ENCODE measurements at regions not wholly inside any gene's neighbourhood (a gene's known extent, or its start where the extent isn't known, plus 50 kb on each side); places are given as distances from the start of the nearest gene placed in this dataset.
"Not testable (repeated sequence)": the region's sequence is repeated elsewhere in the genome, so short reads cannot be mapped to it uniquely, and the experiment has no call there.

DNA sequence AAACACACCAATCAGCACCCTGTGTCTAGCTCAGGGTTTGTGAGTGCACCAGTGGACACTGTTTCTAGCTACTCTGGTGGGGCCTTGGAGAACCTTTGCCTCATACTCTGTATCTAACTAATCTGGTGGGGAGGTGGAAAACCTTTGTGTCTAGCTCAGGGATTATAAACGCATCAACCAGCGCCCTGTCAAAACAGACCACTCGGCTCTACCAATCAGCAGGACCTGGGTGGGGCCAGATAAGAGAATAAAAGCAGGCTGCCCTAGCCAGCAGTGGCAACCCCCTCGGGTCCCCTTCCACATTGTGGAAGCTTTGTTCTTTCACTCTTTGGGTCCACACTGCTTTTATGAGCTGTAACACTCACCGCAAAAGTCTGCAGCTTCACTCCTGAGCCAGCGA lies 121.8 kb downstream of the FSCB start:
- DNase-seq: not testable (repeated sequence)

DNA sequence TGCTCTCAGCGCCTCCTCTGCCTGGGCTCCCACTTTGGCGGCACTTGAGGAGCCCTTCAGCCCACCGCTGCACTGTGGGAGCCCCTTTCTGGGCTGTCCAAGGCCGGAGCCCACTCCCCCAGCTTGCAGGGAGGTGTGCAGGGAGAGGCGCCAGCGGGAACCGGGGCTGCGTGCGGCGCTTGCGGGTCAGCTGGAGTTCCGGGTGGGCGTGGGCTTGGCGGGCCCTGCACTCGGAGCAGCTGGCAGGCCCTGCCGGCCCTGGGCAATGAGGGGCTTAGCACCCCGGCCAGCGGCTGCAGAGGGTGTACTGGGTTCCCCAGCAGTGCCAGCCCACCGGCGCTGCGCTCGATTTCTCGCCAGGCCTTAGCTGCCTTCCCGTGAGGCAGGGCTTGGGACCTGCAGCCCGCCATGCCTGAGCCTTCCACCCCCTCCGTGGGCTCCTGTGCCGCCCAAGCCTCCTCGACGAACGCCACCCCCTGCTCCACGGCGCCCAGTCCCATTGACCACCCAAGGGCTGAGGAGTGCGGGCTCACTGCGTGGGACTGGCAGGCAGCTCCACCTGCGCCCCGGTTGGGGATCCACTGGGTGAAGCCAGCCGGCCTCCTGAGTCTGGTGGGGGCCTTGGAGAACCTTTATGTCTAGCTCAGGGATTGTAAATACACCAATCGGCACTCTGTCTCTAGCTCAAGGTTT lies 122.3 kb downstream of the FSCB start:
- not testable (repeated sequence) for DNase-seq

DNA sequence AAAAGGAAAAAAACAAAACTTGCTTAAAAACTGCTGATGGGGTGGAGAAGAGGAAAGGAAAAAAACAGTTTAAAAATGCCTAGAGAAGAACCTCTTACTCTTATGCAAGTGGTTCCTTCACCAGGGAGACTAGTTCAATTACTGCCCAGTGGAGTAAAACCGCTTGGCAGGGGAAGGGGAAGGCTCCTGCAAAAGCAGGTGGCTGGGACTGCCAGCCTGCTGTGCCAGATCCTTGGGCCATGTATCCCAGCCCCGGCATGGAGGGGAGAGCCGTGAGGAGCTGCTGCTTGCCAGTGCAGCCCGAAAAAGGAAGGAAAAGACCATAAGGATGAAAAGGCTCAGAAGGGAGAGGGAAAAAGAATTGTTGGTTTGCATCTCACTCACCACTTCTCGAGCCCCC lies 123.0 kb downstream of the FSCB start:
- DNase-seq: no peak

DNA sequence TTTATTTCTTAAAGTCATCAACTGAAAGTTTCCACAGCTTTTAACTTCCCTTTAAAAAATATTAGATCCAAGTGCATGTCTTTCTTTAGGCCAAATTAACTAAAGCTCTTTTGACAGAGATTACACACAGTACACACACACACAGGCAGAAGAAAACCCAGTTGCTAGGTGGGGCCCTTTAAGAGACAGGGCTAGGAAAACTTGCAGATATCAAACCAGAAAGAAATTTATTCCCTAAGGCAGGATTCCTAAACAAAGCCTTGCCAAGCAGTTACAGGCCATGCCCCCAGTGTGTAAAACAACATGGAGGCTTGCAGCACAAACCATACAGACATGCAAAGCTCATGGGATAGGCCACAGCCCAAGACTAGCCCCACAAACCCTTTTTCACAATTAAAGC lies 123.4 kb downstream of the FSCB start:
- no peak for DNase-seq

DNA sequence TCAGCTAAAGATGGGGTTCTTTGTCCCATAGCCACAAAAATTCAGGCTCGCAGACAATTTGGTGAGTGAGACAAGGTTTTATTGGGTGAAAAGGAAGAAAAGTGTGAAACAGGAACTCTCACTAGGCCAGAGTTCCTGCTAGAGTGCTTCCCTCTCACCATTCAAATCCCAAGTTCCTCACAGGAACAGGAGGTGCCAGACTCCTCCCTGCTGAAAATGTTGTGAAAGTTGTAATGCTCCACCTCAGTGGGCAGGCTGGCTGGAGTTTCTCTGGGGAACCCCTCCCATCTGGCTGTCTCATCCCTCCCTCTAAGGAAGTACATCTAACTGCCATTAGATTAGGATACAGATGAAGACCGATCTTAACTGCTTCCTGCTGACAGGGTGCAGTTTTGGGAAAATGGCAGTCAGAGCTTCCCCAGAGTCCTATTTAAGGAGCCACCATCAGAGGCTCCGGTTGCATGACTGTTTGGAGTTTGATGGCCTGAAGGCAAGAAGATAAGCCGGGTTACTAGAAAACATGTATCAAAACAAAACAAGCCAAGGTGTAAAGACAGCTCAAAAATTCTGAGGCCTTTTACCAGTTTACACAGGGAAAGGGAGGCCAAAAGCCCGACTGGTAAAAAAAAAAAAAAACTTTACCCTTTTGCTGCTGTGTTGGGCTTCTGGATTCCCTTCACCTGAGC lies 127.6 kb downstream of the FSCB start:
- DNase-seq: no peak

DNA sequence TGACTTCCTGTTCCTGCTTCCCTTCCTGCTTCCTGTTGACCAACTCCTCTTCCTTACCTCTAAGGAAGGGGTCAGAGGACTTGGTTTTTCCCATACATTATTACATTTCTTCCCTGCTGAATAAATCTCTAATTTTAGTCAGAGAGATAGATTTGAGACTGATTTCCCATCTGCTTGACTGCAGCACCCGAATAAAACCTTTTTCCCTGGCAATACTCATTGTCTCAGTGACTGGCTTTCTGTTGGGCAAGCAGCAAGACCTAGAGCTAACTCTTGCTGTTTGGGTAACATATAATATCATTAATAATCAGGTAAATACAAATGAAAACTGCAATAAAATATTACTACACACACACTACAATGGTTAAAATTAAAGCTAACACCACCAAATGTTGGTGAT lies 132.2 kb downstream of the FSCB start:
- no peak for DNase-seq

DNA sequence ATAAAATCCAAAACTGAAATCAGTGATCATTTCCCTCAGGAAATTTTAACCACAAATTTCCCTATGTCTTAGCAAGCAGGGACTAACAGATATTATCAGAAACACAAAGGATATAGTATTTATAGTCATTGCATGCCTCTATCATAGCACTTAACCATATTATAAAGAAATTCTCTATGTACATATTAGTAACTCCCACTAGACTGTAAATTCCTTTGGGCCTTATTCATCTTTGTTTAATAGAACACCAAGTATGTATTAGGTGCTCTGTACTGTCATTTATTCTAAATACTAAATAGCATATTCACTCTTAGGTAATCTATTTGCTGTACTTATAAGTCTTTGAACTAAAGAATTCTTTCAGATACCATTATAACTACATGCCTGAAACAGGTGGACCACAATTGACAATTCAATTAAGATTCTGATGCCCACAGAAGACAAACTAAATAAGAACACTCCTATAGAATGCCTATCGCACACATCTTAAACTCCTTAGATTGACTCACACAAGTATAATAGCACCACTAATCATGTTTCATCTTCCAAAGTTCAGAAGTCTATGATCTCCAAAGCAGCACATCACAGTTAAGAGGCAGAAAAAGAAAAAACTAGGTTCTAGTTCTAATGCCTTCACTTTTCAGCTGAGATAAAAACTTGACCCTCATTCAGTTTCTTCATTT lies 134.1 kb downstream of the FSCB start:
- DNase-seq: no peak

DNA sequence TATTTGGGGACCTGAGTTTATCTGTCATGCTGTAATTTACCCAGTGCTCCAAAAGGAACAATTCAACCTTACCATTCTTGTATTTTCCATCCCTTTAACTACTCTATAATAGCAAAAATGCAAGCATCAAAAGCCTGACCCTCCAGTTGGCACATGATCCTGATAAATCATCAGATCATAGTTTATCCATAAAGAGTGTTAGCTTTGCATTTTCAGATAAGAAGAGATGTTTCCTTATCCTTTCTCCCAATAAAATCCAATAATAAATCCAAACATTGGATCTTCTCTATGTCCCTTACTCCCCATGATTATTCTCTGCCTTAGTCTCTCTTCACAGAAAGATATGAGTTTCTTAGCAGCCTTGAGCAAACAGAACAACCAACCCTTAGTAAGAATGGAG lies 134.9 kb downstream of the FSCB start:
- no peak for DNase-seq

DNA sequence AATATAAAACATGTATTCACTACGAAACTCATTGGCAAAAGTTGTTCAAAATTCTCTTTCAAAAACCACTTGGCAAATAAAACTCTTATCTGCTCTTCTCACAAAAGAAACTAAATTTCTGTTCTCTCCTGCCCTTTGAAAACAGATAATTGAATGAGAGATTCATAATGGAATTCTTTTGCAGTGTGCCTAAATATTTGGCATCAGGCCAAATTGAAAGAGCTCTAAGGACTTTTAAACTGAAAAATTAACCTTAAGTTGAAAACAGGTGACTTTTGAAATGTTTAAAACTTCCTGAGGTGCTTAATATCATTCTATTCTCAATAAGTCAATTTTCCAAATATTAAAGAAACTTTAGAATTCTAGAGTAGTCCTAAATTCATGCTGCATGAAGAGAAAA lies 136.4 kb downstream of the FSCB start:
- DNase-seq: no peak

DNA sequence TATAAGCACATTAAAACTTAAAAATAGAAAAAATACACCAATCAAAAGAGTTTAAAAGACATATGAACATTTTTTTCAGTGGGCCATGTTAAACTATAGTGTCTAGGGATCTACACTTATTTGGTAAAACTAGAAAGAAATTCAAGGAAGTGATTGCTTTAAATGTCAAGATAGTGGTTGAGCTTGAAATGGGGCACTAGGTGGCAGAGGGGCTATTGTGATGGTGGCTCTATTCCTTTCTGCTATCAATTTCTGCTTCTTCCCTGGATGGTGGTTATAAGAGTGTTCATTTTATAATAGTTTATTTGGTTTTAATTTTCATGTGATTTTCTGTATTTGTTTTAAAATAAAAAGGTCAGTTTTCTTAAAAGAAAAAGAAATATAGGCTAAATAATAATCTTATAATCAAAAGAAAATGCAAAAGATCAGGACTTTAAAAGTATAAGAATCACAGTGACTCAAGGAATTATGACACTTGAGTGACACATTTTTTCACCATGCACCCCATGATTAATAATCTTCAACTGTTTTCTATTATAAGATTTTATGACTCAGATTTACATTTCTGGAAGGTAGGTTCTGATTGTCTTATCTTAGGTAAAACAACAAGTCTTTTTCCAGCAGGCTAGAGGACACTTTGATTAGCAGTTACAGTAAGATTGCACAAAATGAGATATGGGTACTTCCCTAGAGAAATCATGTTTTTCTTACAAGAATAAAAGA lies 137.5 kb downstream of the FSCB start:
- no peak for DNase-seq

DNA sequence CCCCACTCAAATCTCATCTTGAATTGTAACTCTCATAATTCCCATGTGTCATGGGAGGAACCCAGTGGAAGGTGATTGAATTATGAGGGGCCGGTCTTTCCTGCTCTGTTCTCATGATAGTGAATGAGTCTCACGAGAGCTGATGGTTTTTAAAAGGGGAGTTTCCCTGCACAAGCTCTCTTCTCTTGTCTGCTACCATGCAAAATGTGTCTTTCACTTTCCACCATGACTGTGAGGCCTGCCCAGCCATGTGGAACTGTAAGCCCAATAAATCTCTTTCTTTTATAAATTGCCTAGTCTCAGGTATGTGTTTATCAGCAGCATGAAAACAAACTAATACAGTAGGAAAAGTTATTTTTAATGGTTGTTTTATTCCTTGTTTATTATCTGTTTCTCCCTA lies 146.0 kb downstream of the FSCB start:
- DNase-seq: no peak

DNA sequence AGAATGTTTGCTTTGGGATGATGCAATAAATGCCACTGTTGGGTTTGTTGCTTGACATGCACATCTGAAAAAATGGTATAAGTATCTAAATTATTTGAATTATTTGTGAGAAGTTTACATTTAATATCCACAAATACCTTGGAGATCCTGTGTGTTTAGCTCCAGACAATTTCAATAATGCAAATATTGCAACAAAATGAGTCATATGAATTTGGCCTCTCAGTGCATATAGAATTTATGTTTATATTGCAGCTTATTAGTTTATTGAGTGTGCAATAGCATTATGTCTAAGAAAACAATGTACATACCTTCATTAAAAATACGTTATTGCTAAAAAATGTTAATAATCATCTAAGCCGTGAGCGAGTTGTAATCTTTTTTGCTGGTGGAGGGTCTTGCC lies 153.3 kb downstream of the FSCB start:
- no peak for DNase-seq

DNA sequence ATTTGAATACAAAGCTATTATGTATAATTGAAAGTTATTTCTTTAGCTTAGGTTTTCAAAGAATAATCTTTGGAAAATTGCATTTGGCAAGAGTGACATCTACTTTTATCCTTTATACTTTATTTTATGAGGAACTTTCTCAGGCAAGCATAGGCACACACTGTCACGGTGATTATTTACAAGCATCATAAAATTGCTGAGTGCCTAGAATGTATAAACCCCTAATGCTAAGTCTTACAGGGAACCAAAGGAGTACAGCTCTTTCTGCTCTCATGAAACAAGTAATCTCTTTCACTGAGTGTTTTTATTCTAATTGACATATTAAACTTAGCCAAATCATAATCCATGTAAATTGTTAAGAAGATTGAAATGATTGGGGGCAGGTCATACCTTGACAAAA lies 154.9 kb downstream of the FSCB start:
- no peak for DNase-seq

DNA sequence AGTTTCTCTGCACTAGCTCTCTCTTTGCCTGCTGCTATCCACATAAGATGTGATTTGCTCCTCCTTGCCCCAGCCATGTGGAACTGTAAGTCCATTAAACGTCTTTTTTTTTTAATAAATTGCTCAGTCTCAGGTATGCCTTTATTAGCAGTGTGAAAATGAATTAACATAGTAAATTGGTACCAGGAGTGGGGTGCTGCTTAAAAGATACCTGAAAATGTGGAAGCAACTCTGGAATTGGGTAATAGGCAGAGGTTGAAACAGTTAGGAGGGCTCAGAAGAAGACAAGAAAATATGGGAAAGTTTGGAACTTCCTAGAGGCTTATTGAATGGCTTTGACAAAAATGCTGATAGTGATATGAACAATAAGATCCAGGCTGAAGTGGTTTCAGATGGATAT lies 159.8 kb downstream of the FSCB start:
- DNase-seq: no peak

DNA sequence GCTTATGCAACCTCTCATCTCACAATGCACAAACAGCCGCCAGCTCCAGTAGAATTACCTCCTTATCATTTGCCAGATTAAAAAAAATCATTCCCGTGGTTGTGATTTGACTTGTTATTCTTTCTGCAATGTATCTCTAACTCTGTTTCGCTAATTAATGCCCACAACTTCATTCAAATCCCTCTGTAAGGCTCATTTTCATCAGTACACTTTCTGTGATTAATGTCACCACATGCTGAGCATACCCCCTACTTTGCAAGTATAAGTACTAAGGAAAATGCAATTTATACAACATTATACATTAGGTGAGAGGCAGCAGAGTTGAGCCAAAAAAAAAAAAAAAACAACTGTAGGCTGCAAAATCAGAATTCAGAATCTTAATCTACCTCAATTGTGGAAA lies 166.0 kb downstream of the FSCB start:
- peak in 1 of 2 experiments; percentile 7 for DNase-seq

DNA sequence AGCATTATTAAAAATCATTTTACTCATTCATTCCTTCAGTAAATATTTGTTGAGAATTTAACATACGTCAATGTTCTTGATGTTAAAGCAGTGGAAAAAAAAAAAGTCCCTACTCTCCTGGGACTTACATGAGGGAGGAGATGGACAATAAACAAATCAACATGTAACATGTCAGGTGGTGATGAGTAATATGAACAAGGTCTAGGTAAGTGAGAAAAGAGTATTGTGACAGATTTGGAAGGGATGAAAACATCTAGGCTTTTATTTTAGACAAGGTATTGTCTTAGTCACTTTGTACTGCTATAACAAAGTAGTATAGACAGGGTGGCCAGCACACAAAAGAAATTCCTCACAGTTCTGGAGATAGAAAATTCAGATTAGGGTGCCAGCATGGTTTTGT lies 167.2 kb downstream of the FSCB start:
- no peak for DNase-seq

DNA sequence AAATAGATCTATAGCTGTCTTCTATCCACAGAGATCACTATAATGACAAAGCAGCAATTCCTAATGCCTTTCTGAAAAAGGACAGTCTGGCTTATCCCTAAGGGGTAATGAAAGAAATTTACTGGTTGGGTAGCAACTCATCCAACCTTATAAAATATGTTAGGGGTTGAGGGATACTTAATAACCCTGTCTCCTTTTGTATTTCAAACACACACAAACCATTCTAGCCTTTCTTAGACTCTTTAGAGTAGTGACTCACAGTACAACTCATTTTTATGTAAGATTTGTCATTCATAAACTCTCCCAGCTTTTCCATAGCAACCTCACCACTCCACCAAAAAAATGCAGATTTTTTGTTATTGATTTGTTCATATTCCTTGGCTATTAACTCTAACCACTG lies 167.9 kb downstream of the FSCB start:
- DNase-seq: no peak

DNA sequence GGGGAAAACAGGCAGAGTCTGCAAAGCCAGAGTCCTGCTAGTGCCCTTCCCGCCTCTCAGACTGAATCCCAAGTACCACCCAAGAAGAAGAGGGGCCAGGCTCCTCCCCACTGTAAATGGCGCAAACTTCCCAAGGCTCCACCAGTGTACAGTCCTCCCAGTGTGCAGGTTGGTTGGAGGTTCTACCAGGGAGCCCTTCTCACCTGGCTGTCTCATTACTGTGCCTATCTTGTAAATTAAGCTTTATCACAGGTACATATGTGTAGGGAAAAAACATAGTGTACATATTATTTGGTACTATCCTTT lies 189.7 kb downstream of the FSCB start:
- DNase-seq: no peak

DNA sequence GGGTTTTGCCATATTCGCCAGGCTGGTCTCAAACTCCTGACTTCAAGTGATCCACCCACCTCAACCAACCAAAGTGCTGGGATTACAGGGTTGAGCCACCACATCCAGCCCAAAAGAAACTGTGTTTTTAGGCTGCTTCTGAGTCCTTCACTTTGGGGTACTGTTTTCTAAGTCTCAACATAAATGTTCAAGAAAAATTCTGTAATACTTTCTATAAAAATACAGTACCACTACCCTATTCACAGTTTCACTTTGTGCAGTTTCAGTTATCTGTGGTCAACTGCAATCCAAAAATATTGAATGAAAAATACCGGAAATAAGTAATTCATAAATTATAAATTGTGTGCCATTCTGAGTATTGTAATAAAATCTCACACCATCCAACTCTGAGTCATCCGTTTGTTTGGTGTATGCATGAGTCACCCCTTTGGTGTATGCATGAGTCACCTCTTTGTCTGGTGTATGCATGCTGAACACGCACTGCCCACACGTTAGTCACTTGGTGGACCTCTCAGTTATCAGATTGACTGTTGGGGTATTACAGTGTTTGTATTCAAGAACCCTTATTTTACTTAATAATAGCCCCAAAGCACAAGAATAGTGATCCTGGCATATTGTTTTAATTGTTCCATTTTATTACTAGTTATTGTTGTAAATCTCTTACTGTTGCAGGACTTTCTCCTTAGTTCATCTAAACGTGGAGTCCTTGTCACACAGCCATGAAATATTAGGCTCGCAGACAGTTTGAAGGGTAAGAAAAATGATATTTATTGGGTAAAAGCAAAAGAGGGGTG lies 190.2 kb downstream of the FSCB start:
- no peak for DNase-seq

DNA sequence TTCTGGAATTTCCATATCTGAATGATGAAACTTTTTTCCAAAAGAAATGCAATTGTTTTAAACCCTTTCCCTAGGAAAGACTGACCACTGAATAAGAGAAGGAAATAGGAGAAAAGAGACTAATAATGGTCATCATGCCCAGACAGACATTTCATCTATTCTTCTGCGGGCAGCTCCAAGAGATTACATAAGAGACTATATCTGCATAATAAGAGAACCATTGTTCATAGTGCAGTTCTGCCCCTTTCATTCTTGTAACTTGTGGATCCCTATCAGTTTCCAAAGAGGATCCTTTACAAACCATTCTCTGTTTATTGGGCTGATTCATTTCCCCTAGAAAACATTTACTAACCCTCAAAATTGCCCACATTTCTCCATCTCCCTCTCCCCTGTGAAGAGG lies 197.8 kb downstream of the FSCB start:
- DNase-seq: no peak

DNA sequence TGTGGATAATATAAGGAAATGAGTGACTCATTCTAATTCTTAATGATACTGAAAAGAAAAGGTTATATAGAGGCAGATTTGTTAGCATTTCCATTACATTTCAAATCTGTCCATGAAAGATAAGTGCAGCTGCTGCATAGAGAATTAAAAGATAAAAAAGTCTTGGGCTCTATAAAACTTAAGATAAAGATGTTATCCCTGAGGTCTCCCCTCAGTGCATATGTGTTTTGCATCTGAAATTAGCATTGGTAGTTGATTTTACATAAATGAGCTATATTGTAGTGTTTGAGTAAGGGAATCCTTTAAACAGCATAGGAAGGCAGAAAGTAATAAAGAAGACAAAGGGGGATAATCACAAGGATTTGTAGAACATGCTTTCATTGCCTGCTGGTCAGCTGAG lies 206.2 kb downstream of the FSCB start:
- DNase-seq: no peak

DNA sequence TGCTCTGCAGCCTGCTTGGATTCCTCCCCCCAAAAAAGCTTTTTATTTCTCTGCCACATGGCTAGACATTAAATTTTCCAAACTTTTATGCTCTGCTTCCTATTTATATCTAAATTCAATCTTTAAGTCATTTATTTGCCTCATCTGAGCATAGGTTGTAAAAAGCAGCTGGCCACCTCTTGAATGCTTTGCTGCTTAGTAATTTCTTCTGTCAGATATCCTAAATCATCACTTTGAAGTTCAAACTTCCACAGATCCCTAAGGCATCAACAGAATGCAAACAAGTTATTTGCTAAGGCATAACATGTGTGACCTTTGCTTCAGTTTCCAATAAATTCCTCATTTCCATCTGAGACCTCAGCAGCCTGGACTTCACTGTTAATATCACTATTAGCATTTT lies 209.6 kb downstream of the FSCB start:
- DNase-seq: no peak

DNA sequence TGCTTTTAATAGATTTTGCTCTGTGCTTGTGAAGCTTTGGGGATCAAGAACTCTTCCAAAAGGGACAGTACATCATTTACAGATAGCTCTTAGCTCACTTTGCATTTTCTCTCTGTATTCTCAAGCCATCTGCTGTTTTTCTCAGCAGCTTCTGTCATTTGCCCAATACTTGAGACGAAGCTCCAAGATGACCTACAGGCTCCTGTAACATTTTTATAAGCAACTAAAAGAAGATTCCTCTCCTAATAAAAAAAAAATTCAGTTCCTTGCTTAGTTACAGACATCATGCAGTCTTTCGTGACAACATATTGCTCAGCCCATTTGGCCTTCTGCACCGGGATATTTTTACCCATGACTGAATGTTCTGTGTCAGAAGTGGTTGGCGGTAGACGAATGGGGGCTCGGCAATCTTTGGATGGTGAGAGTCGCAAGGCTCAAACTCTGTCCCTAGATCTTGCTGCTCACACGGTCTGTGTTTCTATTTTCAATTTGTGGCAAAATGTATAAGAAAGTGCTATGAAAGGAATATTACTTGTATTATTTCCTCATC lies 215.6 kb downstream of the FSCB start:
- no peak for DNase-seq
